A549 (cell line): ENCODE measurements at regions not wholly inside any gene's neighbourhood (a gene's known extent, or its start where the extent isn't known, plus 50 kb on each side); places are given as distances from the start of the nearest gene placed in this dataset.

Experiments used
- ATAC-seq, 2 experiments: fragments of 200-7000 bp in 1 of 2; fragments of >200 bp in 1 of 2; cut with Nextera tagmentation in 1 of 2; cut with Tn5 transposase in 1 of 2; 3 replicates each; pipeline versions ENCODE4 v1.8.0 to v1.9.1; 2018 to 2020; ENCODE audit warnings: mild to moderate bottlenecking in 1 of 2, moderate library complexity in 1 of 2
- CTCF ChIA-PET: fragments of 300-600 bp; sonication (Branson Sonifier 250); formaldehyde crosslinking; extraction: SDS; loops from one replicate; lab custom pipeline; 2021; ENCODE audit warnings: antibody characterized with exemption, inconsistent platforms; lab: Yijun Ruan, JAX
- POLR2A ChIA-PET: fragments of 350-600 bp; formaldehyde crosslinking; extraction: SDS; loops from one replicate; lab custom pipeline; 2021; ENCODE audit warnings: antibody characterized with exemption, inconsistent platforms; lab: Yijun Ruan, JAX
- DNase-seq, 2 experiments: peaks; one replicate each; pipeline versions ENCODE4 v3.0.0 to v3.0.0-alpha.2; 2011 to 2016; ENCODE audit warnings: low read depth in 1 of 2, low spot score in 1 of 2
- FAIRE-seq: peaks from 2 replicates; lab custom pipeline; 2011; peaks lifted over from hg19 to GRCh38; lab: Jason Lieb, UNC
- H3K27ac ChIP-seq, 2 experiments: fragments of >200 bp; sonication (Bioruptor Twin); formaldehyde crosslinking; 3 replicates each; pipeline ENCODE4 v1.5.1; 2016 to 2017
- H3K4me1 ChIP-seq: fragments of >200 bp; sonication (Bioruptor Twin); formaldehyde crosslinking; 3 replicates; pipeline ENCODE4 v1.6.1; 2016
- H3K4me2 ChIP-seq: fragments of >200 bp; sonication (Bioruptor Twin); formaldehyde crosslinking; 3 replicates; pipeline ENCODE4 v1.6.1; 2016
- H3K4me3 ChIP-seq: fragments of >200 bp; sonication (Bioruptor Twin); formaldehyde crosslinking; 3 replicates; pipeline ENCODE4 v1.5.1; 2016
- H3K9me3 ChIP-seq: fragments of >200 bp; sonication (Bioruptor Twin); formaldehyde crosslinking; 3 replicates; pipeline ENCODE4 v1.6.1; 2016
- BHLHE40 ChIP-seq: IDR thresholded peaks from 2 replicates; pipeline ENCODE4 v1.6.1; 2012; ENCODE audit warnings: low read depth, low read length, inconsistent platforms
- CHD2 ChIP-seq: fragments of 150-350 bp; IDR thresholded peaks from 2 replicates; pipeline ENCODE4 v1.6.1; 2014; ENCODE audit warnings: low read length; ENCODE audit not compliant: partially characterized antibody
- EHMT2 ChIP-seq: fragments of 200-600 bp; sonication (generic); IDR thresholded peaks from 2 replicates; pipeline ENCODE4 v1.6.1; 2016; ENCODE audit warnings: antibody characterized with exemption, low read depth, mild to moderate bottlenecking, moderate library complexity
- EP300 ChIP-seq, 2 experiments: fragments of >200 bp; sonication (Bioruptor Twin); formaldehyde crosslinking; IDR thresholded peaks; 2 replicates in 1 of 2; 3 replicates in 1 of 2; pipeline ENCODE4 v1.6.1; 2016 to 2017
- FOXS1 ChIP-seq: fragments of 250-450 bp; sonication (Bioruptor Pico); IDR thresholded peaks from 2 replicates; pipeline ENCODE4 v1.5.0; 2020; ENCODE audit warnings: mild to moderate bottlenecking, moderate library complexity
- HDAC2 ChIP-seq: fragments of 200-600 bp; sonication (generic); IDR thresholded peaks from 2 replicates; pipeline ENCODE4 v1.6.1; 2016
- HEYL ChIP-seq: fragments of 250-450 bp; sonication (Bioruptor Pico); IDR thresholded peaks from 2 replicates; pipeline ENCODE4 v1.8.0; 2021; ENCODE audit warnings: mild to moderate bottlenecking, moderate library complexity
- HOXA7 ChIP-seq: fragments of 250-450 bp; sonication (Bioruptor Pico); IDR thresholded peaks from 2 replicates; pipeline ENCODE4 v1.5.0; 2020; ENCODE audit warnings: mild to moderate bottlenecking, moderate library complexity
- JUNB ChIP-seq: fragments of >200 bp; sonication (Bioruptor Twin); formaldehyde crosslinking; IDR thresholded peaks from 2 replicates; pipeline ENCODE4 v1.6.1; 2016
- KDM1A ChIP-seq: fragments of 200-600 bp; sonication (generic); IDR thresholded peaks from 2 replicates; pipeline ENCODE4 v1.6.1; 2016; ENCODE audit warnings: low read depth, mild to moderate bottlenecking
- MAFK ChIP-seq: fragments of 450-650 bp; IDR thresholded peaks from 2 replicates; pipeline ENCODE4 v1.6.1; 2014; ENCODE audit not compliant: partially characterized antibody
- MAZ ChIP-seq: fragments of 150-350 bp; IDR thresholded peaks from 2 replicates; pipeline ENCODE4 v1.6.1; 2014; ENCODE audit warnings: antibody characterized with exemption, low read depth, low read length, borderline replicate concordance
- MYC ChIP-seq: IDR thresholded peaks from 2 replicates; pipeline ENCODE4 v1.6.1; 2012; ENCODE audit warnings: mild to moderate bottlenecking, inconsistent platforms, low read length, improper control_type of control experiment, borderline replicate concordance
- NPAS2 ChIP-seq: fragments of 250-450 bp; sonication (Bioruptor Pico); IDR thresholded peaks from 2 replicates; pipeline ENCODE4 v1.8.0; 2022; ENCODE audit warnings: mild to moderate bottlenecking, moderate library complexity, borderline replicate concordance
- PHF8 ChIP-seq: fragments of 200-600 bp; sonication (generic); IDR thresholded peaks from 2 replicates; pipeline ENCODE4 v1.6.1; 2016; ENCODE audit warnings: low read depth, mild to moderate bottlenecking, antibody characterized with exemption, moderate library complexity, borderline replicate concordance
- RAD21 ChIP-seq, 2 experiments: fragments of >200 bp in 1 of 2; sonication (Bioruptor Twin) in 1 of 2; formaldehyde crosslinking in 1 of 2; IDR thresholded peaks in 1 of 2; conservative IDR thresholded peaks in 1 of 2; 2 replicates in 1 of 2; 3 replicates in 1 of 2; pipeline ENCODE4 v1.6.1; 2012 to 2018; ENCODE audit warnings: inconsistent platforms in 1 of 2
- RCOR1 ChIP-seq: fragments of 150-350 bp; IDR thresholded peaks from 2 replicates; pipeline ENCODE4 v1.6.1; 2014; ENCODE audit warnings: antibody characterized with exemption, low read length, low read depth
- RNF2 ChIP-seq: fragments of 200-600 bp; sonication (generic); IDR thresholded peaks from 2 replicates; pipeline ENCODE4 v1.6.1; 2016; ENCODE audit warnings: low read depth, mild to moderate bottlenecking, antibody characterized with exemption, moderate library complexity, borderline replicate concordance
- SMC3 ChIP-seq: fragments of >200 bp; sonication (Bioruptor Twin); formaldehyde crosslinking; IDR thresholded peaks from 3 replicates; pipeline ENCODE4 v1.6.1; 2018; ENCODE audit warnings: inconsistent platforms
- SREBF2 ChIP-seq: fragments of 450-650 bp; IDR thresholded peaks from 2 replicates; pipeline ENCODE4 v1.6.1; 2014; ENCODE audit warnings: mild to moderate bottlenecking, moderate library complexity
- TFCP2L1 ChIP-seq: fragments of 250-450 bp; sonication (Bioruptor Pico); IDR thresholded peaks from 2 replicates; pipeline ENCODE4 v1.5.0; 2021; ENCODE audit warnings: mild to moderate bottlenecking
- TP53 ChIP-seq: fragments of 250-450 bp; sonication (Bioruptor Pico); IDR thresholded peaks from 2 replicates; pipeline ENCODE4 v1.5.0; 2021; ENCODE audit warnings: mild to moderate bottlenecking, moderate library complexity
- ZC3H11A ChIP-seq: fragments of 450-650 bp; IDR thresholded peaks from 2 replicates; pipeline ENCODE4 v1.6.1; 2014; ENCODE audit warnings: antibody characterized with exemption, mild to moderate bottlenecking
- ZNF302 ChIP-seq: fragments of 250-450 bp; sonication (Bioruptor Pico); IDR thresholded peaks from 2 replicates; pipeline ENCODE4 v1.9.0; 2021; ENCODE audit warnings: inconsistent platforms, mild to moderate bottlenecking, moderate library complexity
- ZSCAN20 ChIP-seq: fragments of 250-450 bp; sonication (Bioruptor Pico); IDR thresholded peaks from 2 replicates; pipeline ENCODE4 v1.8.0; 2022; ENCODE audit warnings: mild to moderate bottlenecking, moderate library complexity
- WGBS: methylation state at CpG from one replicate; pipeline ENCODE4 v1.1.6; 2017; ENCODE audit errors: missing lambda C conversion rate; 5-methylcytosine and 5-hydroxymethylcytosine counted together
- TF ChIP-seq, protein P1 (sequence below): IDR thresholded peaks from 2 replicates; pipeline ENCODE4 v1.6.1; 2012
- TF ChIP-seq, protein P2 (sequence below): fragments of 450-650 bp; IDR thresholded peaks from 2 replicates; pipeline ENCODE4 v1.6.1; 2014; ENCODE audit warnings: antibody characterized with exemption
- TF ChIP-seq, protein P3 (sequence below): fragments of >200 bp; sonication (Bioruptor Twin); formaldehyde crosslinking; IDR thresholded peaks from 2 replicates; pipeline ENCODE4 v1.6.1; 2016
- TF ChIP-seq, protein P4 (sequence below): IDR thresholded peaks from 2 replicates; pipeline ENCODE4 v1.6.1; 2012
- TF ChIP-seq, protein P5 (sequence below): IDR thresholded peaks from 2 replicates; pipeline ENCODE4 v1.6.1; 2012; ENCODE audit warnings: low read depth, borderline replicate concordance

DNA sequence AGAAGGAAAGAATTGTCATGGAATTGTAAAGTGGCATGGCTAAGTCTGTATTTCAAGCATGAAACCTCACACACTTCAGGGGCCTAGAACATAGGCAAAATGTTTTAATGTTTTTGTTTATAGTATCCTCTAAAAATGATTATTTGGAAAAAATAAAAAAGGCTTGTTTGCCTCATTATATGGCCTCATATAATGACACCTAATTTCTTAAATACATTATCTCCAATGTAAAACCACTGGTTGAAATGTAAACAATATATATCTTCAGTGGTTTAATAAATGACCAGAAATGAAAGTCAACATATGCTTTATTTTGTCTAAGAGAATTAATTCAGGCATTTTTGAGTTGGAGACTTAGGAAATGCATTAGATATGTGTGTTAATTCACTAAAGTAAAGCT is 1736.6 kb downstream of the EFNA5 start:
- TF ChIP-seq, protein P1, sequence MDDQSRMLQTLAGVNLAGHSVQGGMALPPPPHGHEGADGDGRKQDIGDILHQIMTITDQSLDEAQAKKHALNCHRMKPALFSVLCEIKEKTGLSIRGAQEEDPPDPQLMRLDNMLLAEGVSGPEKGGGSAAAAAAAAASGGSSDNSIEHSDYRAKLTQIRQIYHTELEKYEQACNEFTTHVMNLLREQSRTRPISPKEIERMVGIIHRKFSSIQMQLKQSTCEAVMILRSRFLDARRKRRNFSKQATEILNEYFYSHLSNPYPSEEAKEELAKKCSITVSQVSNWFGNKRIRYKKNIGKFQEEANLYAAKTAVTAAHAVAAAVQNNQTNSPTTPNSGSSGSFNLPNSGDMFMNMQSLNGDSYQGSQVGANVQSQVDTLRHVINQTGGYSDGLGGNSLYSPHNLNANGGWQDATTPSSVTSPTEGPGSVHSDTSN, result no peak
- TF ChIP-seq, protein P2, sequence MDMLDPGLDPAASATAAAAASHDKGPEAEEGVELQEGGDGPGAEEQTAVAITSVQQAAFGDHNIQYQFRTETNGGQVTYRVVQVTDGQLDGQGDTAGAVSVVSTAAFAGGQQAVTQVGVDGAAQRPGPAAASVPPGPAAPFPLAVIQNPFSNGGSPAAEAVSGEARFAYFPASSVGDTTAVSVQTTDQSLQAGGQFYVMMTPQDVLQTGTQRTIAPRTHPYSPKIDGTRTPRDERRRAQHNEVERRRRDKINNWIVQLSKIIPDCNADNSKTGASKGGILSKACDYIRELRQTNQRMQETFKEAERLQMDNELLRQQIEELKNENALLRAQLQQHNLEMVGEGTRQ, result no peak
- TF ChIP-seq HDAC2 (no peak), TFCP2L1 (CRISPR knock-in tag) (no peak), FOXS1 (CRISPR knock-in tag) (no peak), JUNB (no peak), ZNF302 (CRISPR knock-in tag) (no peak), PHF8 (no peak), MYC (no peak), HEYL (CRISPR knock-in tag) (no peak), RAD21 (conservative IDR thresholded peaks at IDR 0.05 in 1 of 2, IDR thresholded peaks at IDR 0.05 in 1 of 2) (no peak), MAZ (no peak), ZC3H11A (no peak), RNF2 (no peak), BHLHE40 (no peak), NPAS2 (CRISPR knock-in tag) (no peak), ZSCAN20 (no peak)
- TF ChIP-seq, all 56 proteins: peak for 0
- ChIA-PET POLR2A (no interaction called here), CTCF (no interaction called here)
- no peak for DNase-seq
- ATAC-seq, result no peak
- H3K27ac ChIP-seq, result no peak overlapping the region
- H3K4me3 ChIP-seq, result no peak overlapping the region
- H3K4me1 ChIP-seq, result no peaks in the 10 kb centered on the region
- no peak for FAIRE-seq
- H3K4me2 ChIP-seq, result no peak overlapping the region
- no peaks in the 10 kb centered on the region for H3K9me3 ChIP-seq

DNA sequence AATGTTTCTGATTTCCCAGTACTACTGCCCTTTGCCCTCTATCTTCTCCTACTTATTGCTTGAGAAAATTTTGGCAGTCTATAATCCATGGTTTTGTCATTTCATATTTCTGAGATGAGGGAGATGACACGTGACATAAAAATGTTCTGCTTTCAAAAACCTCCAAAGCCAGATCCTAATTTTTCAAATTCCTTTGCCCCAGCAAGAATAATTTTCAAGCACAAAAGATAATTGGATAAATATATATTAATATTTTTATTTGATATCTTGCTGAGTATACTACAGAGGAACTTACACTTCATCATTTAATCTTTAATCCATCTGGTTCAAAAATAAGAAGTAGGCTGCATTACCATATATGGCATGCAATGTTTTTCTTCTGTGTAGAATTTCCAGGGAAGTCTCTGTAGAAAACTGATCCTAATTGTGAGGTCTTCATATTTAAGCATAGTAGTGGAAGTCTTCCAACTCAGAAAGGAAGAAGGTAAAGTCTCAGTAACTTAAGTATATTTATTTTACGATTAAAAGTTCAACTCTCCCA is 1738.8 kb downstream of the EFNA5 start:
- ATAC-seq (no peak), FAIRE-seq (no peak), DNase-seq (no peak)
- H3K4me1 ChIP-seq, result no peaks in the 10 kb centered on the region
- no peak overlapping the region for H3K4me3 ChIP-seq
- H3K9me3 ChIP-seq, result no peaks in the 10 kb centered on the region
- no peak overlapping the region for H3K27ac ChIP-seq
- CTCF ChIA-PET, result no interaction called here
- 48% methylated on average over 2 of the region's 2 CpGs for WGBS
- TF ChIP-seq SREBF2, result no peak
- TF ChIP-seq RAD21 (conservative IDR thresholded peaks at IDR 0.05 in 1 of 2, IDR thresholded peaks at IDR 0.05 in 1 of 2), result no peak
- TF ChIP-seq, protein P3, sequence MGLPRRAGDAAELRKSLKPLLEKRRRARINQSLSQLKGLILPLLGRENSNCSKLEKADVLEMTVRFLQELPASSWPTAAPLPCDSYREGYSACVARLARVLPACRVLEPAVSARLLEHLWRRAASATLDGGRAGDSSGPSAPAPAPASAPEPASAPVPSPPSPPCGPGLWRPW, result no peak
- TF ChIP-seq CHD2, result no peak
- no peak for TF ChIP-seq SMC3
- no peak for TF ChIP-seq EHMT2
- no peak for TF ChIP-seq HOXA7 (CRISPR knock-in tag)
- TF ChIP-seq HEYL (CRISPR knock-in tag), result no peak
- TF ChIP-seq, protein P2, result no peak
- no peak for TF ChIP-seq KDM1A
- TF ChIP-seq MAFK, result no peak
- no peak for TF ChIP-seq RNF2
- TF ChIP-seq, protein P4, sequence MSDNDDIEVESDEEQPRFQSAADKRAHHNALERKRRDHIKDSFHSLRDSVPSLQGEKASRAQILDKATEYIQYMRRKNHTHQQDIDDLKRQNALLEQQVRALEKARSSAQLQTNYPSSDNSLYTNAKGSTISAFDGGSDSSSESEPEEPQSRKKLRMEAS, result no peak
- no peak for TF ChIP-seq RCOR1
- TF ChIP-seq, protein P5, sequence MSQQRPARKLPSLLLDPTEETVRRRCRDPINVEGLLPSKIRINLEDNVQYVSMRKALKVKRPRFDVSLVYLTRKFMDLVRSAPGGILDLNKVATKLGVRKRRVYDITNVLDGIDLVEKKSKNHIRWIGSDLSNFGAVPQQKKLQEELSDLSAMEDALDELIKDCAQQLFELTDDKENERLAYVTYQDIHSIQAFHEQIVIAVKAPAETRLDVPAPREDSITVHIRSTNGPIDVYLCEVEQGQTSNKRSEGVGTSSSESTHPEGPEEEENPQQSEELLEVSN, result no peak
- no peak for TF ChIP-seq EP300 (IDR thresholded peaks at IDR 0.05)
- TF ChIP-seq TP53 (CRISPR knock-in tag), result no peak
- H3K4me2 ChIP-seq, result no peak overlapping the region
- POLR2A ChIA-PET, result no interaction called here
